Activated T-helper 1 cell treated with anti-CD3 and anti-CD28 coated beads, Interleukin-2, amount 50 U/mL, for 16 hours (primary cell): ENCODE measurements at regions not wholly inside any gene's neighbourhood (a gene's known extent, or its start where the extent isn't known, plus 50 kb on each side); places are given as distances from the start of the nearest gene placed in this dataset.
"Not testable (repeated sequence)": the region's sequence is repeated elsewhere in the genome, so short reads cannot be mapped to it uniquely, and the experiment has no call there.

Source experiments
- DNase-seq, 2 donors: peaks; one replicate each; pipeline ENCODE4 v3.0.0-alpha.2; 2020; ENCODE audit warnings: low read depth in 1 of 2, low spot score in 1 of 2

DNA sequence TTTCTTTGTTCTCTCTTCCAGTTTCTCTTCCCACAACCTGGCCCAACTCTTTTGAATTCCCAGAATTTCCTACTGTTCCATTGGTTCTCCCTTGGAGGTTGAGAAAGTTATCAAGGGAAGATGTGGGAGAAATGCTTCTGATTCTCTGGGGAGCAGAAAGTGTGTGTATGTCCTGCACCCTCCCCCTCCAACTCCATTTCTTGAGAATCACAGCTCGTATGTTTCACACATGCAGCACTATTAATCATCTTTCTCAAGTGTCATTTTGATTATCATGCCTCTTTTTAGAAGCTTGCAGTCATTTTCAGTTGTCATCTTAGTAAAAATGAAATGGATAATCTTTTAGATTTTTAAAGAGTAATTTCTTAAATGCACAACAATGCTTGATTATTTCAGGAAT lies 296.8 kb upstream of the SLC39A10 start:
- DNase-seq = no peak

DNA sequence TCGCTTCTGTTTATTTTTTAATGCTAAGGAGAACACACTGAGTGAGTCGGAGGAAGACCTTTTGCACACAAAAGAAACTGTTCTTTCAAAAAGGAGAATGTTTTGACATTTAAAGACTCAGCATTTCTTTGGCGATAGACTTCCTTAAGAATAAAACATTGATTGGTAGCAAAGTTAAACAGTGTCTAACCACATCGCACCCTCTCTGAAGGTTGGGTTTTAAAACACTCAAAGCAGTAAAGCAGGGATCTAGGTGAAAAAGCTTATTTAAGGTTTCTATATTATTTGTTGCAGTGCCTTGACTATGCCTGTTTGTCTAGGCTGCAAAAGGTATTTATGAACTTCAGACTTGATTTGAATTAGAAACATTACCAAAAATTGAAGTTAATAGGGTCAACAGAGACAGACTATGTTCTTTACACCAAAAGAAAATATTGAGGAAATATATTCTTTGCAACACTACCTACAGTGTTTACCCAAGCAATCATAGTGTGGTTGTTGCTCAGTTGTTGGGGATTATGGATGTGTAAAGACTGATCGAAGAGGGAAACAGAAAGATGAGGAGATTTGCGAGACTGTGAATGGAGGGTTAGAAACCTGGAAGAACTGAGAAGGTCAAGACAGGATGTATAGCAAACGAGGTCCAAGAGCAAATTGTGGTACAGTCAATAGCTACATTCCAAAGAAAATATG lies 297.8 kb upstream of the SLC39A10 start:
- no peak for DNase-seq

DNA sequence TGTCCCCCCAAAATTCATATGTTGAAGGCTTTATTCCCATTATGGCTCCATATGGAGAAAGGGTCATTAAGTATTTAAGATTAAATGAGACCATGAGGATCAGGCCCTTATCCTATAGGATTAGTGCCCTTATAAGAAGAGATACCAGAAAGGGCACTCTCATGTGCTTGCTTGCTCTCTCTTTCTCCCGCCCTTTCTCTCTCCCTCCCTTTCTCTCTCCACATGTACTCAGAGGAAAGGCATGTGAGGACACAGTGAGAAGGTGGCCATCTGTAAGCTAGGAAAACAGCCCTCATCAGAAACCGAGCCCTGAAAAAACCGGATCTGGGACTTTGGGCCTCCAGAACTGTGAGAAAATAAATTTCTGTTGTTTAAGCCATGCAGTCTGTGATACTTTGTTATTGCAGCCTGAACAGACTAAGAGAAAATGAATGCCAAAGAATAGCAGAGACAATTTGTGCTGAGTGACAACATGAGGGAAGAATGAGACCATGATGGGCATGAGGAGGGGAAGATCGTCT lies 300.0 kb upstream of the SLC39A10 start:
- no peak for DNase-seq

DNA sequence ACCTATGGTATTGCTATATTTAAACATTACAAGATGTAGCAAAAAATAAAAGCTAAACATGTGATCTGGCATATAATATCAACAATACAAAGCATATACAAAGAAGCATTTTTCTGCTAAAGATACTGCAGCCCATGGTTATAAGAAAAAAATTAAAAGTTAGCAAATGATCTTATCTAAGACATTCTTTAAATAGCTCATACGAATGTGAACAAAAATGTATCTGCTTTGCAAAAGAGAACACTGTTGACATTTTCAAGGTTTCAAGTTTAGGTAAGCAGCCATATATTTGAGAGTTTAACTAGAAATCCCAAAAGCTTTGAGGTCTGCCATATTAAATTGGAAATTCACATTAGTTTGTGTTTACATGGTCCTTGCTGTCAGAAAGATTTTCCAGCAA lies 301.0 kb upstream of the SLC39A10 start:
- no peak for DNase-seq

GRCh38 chr2:195352581-195352980 lies 304.4 kb upstream of the SLC39A10 start:
- no peak for DNase-seq

DNA sequence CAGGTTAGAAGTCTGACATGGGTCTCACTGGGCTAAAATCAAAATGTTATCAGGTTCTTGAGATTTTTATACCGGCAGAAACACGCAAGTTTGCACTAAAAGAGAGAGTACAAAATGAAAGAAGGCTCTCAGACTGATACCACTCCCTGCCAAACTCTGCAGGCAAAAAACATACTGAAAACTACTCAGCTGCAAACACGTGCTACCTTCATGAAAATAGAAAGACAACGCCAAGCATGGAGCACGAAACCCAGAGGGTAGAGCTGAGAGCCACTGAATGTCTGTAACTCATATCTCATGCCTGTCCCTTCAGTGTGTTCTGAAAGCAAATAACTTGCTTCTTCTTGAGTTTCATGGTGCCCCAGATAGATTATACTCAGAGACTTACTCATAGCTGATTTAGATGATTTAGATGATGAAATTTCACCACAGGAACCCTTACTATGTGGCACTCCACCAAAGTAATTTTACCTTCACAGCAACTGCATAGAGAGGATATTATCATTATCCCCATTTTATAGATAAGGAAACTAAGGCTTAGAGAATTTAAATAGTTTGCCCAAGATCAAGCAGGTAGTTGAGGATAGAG lies 313.0 kb upstream of the SLC39A10 start:
- DNase-seq = no peak

DNA sequence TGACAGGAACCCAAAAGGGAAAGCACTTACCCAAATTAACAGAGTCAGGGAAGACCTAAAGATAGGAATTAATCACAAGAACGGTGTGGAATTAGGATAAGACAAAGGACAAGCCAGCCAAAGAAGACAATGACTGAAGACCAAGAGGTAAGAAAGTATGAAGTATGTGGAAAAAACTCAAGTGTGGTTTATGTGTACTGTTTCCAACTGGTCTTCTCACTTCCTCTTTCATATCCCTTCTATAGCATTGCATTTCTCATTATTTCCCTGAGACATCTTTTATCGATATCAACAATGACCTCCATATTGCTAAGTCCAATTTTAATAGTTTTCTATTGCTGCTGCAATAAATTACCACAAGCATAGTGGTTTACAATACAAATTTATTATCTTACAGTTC lies 313.5 kb upstream of the SLC39A10 start:
- no peak for DNase-seq

- no peak for DNase-seq
These were observed 315.0 kb upstream of the SLC39A10 start for GRCh38 chr2:195342061-195342460.

DNA sequence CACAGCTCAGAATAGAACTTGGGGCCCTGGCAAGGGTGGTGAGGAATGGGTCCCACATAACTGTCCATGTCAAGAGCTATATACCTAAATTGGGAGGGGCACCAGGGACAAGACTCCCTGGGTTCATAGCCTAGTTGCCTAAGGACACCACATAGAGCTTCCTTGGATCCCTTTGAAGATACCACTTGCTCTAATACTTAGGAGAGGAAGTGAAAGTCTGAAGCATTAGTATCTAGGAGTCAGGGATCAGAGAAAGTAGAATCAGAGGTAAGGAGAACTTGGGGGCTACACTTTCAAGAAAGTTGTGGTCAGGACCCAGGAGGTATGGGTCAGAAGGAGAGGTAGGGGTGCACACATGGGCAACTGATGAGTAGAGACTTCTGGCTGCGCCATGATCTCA lies 318.2 kb upstream of the SLC39A10 start:
- no peak for DNase-seq

DNA sequence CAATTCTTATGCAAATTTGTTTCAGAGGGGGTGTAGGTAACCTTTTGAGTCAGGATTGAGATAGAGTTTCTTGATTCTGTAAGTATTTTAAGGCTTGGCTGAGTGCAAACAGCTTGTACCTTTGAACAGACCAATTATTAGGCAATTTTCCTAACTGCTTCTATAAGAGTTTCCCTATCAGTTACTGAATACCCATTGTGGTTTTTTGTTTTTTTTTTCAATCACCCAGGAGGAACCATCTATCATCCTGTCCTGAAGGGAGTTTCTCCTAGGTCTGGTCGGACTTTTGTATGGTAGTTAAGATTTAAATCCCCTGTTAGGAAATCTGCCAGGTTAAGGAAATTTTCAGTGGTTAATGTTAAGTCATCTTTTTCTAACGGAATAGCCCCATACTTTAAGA lies 319.4 kb upstream of the SLC39A10 start:
- no peak for DNase-seq

DNA sequence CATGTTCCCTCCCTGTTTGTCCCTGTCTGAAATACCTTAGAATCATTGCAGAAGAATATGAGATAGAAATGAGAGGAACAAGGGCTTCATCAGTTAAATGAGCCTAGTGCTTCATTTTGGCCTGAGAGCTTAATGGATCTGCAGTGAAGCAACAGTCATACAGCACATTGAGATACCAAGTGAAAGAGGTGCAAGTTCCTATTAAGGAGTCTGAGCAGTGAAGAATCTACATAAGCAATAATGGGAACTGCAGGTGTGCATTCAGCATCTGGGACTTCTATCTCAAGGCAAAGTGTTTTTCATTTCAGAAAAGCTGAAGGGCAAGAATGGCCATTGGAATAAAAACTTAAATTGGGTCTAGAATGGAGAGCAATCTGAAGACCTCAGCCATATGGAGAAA lies 323.2 kb upstream of the SLC39A10 start:
- no peak for DNase-seq

DNA sequence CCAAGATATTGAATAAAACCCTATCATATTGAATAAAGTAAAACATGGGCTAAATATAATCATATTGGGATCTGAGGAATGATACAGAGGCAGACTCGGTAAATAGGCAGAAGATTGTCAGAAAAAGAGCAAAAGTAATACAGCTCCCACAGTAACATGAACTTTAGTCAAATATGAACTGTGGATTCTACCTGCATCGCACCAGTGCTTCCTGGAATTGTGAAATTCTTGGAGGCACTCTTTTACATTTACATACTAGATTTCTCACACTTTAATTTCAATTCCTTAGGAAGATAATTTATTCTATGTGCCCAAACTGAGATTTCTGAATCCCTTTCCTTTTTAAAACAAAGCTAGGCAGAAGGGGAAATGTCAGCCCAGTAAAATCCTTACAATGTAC lies 325.1 kb upstream of the SLC39A10 start:
- DNase-seq = no peak

- no peak for DNase-seq
These were observed 325.9 kb upstream of the SLC39A10 start for GRCh38 chr2:195331129-195331528.

GRCh38 chr2:195330513-195330956 lies 326.5 kb upstream of the SLC39A10 start:
- DNase-seq = no peak

- DNase-seq = not testable (repeated sequence)
These were observed 327.2 kb upstream of the SLC39A10 start for GRCh38 chr2:195329784-195330183.

DNA sequence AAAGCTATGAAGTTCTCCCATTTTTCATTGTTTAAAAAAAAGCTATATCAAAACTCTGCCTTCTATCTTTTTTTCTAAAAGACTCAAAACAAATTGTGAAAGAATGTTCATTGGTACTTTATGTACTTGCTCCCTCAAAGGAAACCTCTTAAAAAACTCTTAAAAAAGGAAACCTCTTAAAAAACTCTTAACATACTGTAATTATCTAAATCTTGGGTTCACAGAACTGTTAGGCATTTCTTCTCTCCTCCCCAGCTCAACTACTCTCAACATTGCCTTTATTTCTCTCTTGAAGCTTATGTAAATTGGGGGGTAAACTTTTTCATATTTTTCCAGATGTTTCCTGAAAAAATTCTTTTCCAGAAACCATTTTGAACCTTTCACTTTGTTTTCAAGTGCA lies 330.5 kb upstream of the SLC39A10 start:
- no peak for DNase-seq

DNA sequence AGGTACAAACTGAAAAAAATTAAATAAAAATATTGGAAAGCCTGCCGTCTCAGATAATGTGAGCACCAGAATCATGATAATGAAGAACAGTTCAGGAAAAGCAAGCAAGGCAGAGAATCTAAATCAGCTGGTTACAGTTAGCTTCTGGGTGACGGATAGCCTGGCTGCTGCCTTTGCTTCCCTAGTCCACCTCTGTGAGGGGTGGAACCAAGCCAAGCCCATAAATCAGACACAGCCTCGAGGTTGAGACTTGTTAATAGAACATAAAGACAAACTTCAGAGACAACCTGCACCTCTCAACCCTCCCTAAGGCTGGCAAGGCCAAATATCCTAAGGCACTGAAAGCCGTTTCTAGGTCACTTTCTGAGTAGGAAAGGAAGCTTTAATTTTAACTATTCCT lies 334.7 kb upstream of the SLC39A10 start:
- DNase-seq = no peak

GRCh38 chr2:195320413-195320973 lies 336.5 kb upstream of the SLC39A10 start:
- no peak for DNase-seq

- no peak for DNase-seq
These were observed 337.2 kb upstream of the SLC39A10 start for GRCh38 chr2:195319548-195320412.

DNA sequence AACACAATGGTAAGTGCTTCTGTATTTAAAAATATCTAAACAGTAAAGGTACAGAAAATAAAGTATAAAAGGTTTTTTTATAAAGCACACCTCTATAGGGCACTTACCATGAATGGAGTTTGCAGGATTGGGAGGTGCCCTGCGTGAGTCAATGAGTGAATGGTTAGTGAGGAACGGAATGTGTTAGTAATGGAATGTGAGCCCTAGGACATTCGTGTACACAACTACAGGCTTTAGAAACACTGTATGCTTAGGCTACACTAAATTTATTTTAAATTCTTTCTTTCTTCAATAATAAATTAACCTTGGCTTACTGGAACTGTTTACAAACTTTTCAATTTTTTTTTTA lies 337.9 kb upstream of the SLC39A10 start:
- DNase-seq = no peak

DNA sequence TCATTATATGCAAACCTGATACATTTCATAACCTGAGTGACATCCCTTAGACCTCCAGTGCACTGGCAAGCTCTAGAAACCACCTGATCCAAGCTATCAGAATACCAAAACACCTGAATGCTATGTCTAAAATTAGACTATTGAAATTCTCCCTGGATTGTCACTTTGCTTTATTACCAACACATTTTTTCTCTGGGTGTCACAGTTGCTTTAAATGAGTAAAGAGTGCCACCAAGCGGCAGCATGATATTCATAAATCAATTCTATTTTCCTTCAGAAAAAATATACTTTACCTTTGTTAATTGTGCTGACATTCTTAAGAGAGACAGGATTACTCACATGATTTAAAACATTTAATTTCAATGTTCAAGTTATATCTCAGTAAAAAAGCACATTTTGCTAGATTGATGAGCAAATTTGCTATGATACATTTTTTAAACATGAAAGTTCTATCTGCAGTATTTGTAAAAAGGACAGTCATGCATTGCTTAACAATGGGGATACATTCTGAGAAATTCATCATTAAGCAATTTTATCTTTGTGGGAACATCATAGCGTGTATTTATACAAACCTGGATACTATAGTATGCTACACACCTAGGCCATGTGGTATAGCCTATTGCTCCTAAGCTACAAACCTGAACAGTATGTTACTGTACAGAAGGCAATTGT lies 338.4 kb upstream of the SLC39A10 start:
- DNase-seq = no peak
